HCT116 (cell line): ENCODE measurements at regions not wholly inside any gene's neighbourhood (a gene's known extent, or its start where the extent isn't known, plus 50 kb on each side); places are given as distances from the start of the nearest gene placed in this dataset.

Experiments used
- ATAC-seq: fragments of 200-7000 bp; cut with Tn5 transposase; 2 replicates; pipeline ENCODE4 v1.9.1; 2020; ENCODE audit warnings: mild to moderate bottlenecking, moderate library complexity
- BruUV-seq: library from RNA; stranded (reverse); fragments of 400-500 nt; replicated peaks from 2 replicates; lab custom pipeline; 2021; lab: Mats Ljungman, UMichigan
- CTCF ChIA-PET: fragments of 300-600 bp; sonication (Branson Sonifier 250); formaldehyde crosslinking; loops from one replicate; lab custom pipeline; 2021; ENCODE audit warnings: antibody characterized with exemption; lab: Charles Lee
- POLR2A ChIA-PET: fragments of 300-600, 350-600 bp; sonication (Branson Sonifier 250); formaldehyde crosslinking; loops from one replicate; lab custom pipeline; 2021; ENCODE audit warnings: antibody characterized with exemption; lab: Charles Lee
- RAD21 ChIA-PET, 2 experiments: fragments of 300-600 bp; sonication (Branson Sonifier 250); formaldehyde crosslinking; loops; one replicate each; lab custom pipeline; 2023; ENCODE audit warnings: low total read pairs in 2 of 2; ENCODE audit not compliant: uncharacterized antibody in 2 of 2, unreplicated experiment in 2 of 2, low non-redundant PET in 1 of 2; lab: Charles Lee
- DNase-seq: peaks from one replicate; pipeline ENCODE4 v3.0.0-alpha.2; 2010; ENCODE audit warnings: low read depth, low spot score
- H2AFZ ChIP-seq: fragments of 200-600 bp; shearing (Covaris generic), sonication (generic); 2 replicates; pipeline ENCODE4 v1.6.1; 2017; ENCODE audit warnings: low read depth, mixed run types, mixed read lengths, antibody characterized with exemption, low read length; ENCODE audit not compliant: poor library complexity, severe bottlenecking
- H3K27ac ChIP-seq: 2 replicates; pipeline ENCODE4 v1.5.1; 2012; ENCODE audit warnings: low read depth, low read length
- H3K27me3 ChIP-seq: fragments of 200-600 bp; sonication (generic); 2 replicates; pipeline ENCODE4 v1.6.1; 2016; ENCODE audit warnings: mixed run types, low read length, mixed read lengths; ENCODE audit not compliant: insufficient read depth
- H3K36me3 ChIP-seq, 2 experiments: fragments of 200-500 bp in 1 of 2; fragments of 200-600 bp in 1 of 2; sonication (Bioruptor generic) in 1 of 2; sonication (generic) in 1 of 2; 2 replicates each; pipeline versions ENCODE4 v1.5.1 to v1.6.1; 2014 to 2016; ENCODE audit warnings: low read length in 2 of 2, inconsistent platforms in 1 of 2, mixed read lengths in 1 of 2, mixed run types in 1 of 2; ENCODE audit not compliant: insufficient read depth in 2 of 2, control insufficient read depth in 1 of 2
- H3K4me1 ChIP-seq, 2 experiments: fragments of 200-600 bp in 1 of 2; sonication (generic) in 1 of 2; 2 replicates each; pipeline versions ENCODE4 v1.5.1 to v1.6.1; 2012 to 2017; ENCODE audit warnings: low read length in 2 of 2, inconsistent platforms in 1 of 2, mild to moderate bottlenecking in 1 of 2, mixed read lengths in 1 of 2, mixed run types in 1 of 2, moderate library complexity in 1 of 2; ENCODE audit not compliant: insufficient read depth in 2 of 2, control insufficient read depth in 1 of 2
- H3K4me2 ChIP-seq: fragments of 200-600 bp; sonication (generic); 2 replicates; pipeline ENCODE4 v1.6.1; 2017; ENCODE audit warnings: mixed run types, low read length, mixed read lengths
- H3K4me3 ChIP-seq, 2 experiments: fragments of 200-600 bp in 1 of 2; sonication (generic) in 1 of 2; replicated peaks in 1 of 2; 2 replicates each; pipeline ENCODE4 v1.5.1; 2011 to 2016; ENCODE audit warnings: low read length in 2 of 2, control low read depth in 1 of 2, low read depth in 1 of 2, mild to moderate bottlenecking in 1 of 2, mixed read lengths in 1 of 2, mixed run types in 1 of 2
- H3K79me2 ChIP-seq: fragments of 200-600 bp; sonication (generic); 2 replicates; pipeline ENCODE4 v1.6.1; 2017; ENCODE audit warnings: mild to moderate bottlenecking, mixed run types, low read length, moderate library complexity, mixed read lengths; ENCODE audit not compliant: insufficient read depth
- H3K9ac ChIP-seq: fragments of 200-600 bp; sonication (generic); 2 replicates; pipeline ENCODE4 v1.6.1; 2016; ENCODE audit warnings: low read length, mixed read lengths
- H3K9me2 ChIP-seq: fragments of 200-600 bp; sonication (generic), shearing (Covaris generic); 2 replicates; pipeline ENCODE4 v1.6.1; 2017; ENCODE audit warnings: mixed run types, mild to moderate bottlenecking, moderate library complexity; ENCODE audit not compliant: insufficient read depth
- H3K9me3 ChIP-seq, 2 experiments: fragments of 200-500 bp in 1 of 2; fragments of 200-600 bp in 1 of 2; sonication (Bioruptor generic) in 1 of 2; sonication (generic) in 1 of 2; 2 replicates each; pipeline ENCODE4 v1.6.1; 2014 to 2017; ENCODE audit warnings: low read length in 2 of 2, mixed read lengths in 2 of 2, inconsistent platforms in 1 of 2, low read depth in 1 of 2, mild to moderate bottlenecking in 1 of 2, mixed run types in 1 of 2, moderate library complexity in 1 of 2; ENCODE audit not compliant: control insufficient read depth in 1 of 2, insufficient read depth in 1 of 2
- H4K20me1 ChIP-seq: fragments of 200-600 bp; sonication (generic), shearing (Covaris generic); 2 replicates; pipeline ENCODE4 v1.6.1; 2017; ENCODE audit warnings: mixed run types, mild to moderate bottlenecking, moderate library complexity; ENCODE audit not compliant: insufficient read depth
- EZH2phosphoT487 ChIP-seq: fragments of 200-600 bp; IDR thresholded peaks from 2 replicates; pipeline ENCODE4 v1.6.1; 2018; ENCODE audit warnings: antibody characterized with exemption, borderline replicate concordance
- POLR2A ChIP-seq: IDR thresholded peaks from 2 replicates; pipeline ENCODE4 v1.7.0; 2011; ENCODE audit warnings: borderline replicate concordance; ENCODE audit not compliant: insufficient read depth, insufficient read length; ENCODE audit errors: extremely low read depth
- SP1 ChIP-seq: IDR thresholded peaks from 2 replicates; pipeline ENCODE4 v1.6.1; 2012; ENCODE audit warnings: low read depth
- SRF ChIP-seq: IDR thresholded peaks from 2 replicates; pipeline ENCODE4 v1.6.1; 2012; ENCODE audit warnings: low read depth
- intact Hi-C: fragments of 100-400 bp; cut with micrococcal nuclease; formaldehyde crosslinking; loops from 2 replicates; pipeline ENCODE4 v1.10.0; 2022
- TF ChIP-seq, protein P1 (sequence below), 3 experiments: fragments of 200-600 bp in 1 of 3; sonication (generic) in 1 of 3; IDR thresholded peaks in 2 of 3; conservative IDR thresholded peaks in 1 of 3; 2 replicates each; pipeline ENCODE4 v1.5.1; 2012 to 2017; ENCODE audit warnings: low read depth in 2 of 3, low read length in 2 of 3, antibody characterized with exemption in 1 of 3, borderline replicate concordance in 1 of 3, control low read depth in 1 of 3, mild to moderate bottlenecking in 1 of 3, mixed read lengths in 1 of 3, mixed run types in 1 of 3, moderate library complexity in 1 of 3; ENCODE audit not compliant: insufficient read depth in 1 of 3

DNA sequence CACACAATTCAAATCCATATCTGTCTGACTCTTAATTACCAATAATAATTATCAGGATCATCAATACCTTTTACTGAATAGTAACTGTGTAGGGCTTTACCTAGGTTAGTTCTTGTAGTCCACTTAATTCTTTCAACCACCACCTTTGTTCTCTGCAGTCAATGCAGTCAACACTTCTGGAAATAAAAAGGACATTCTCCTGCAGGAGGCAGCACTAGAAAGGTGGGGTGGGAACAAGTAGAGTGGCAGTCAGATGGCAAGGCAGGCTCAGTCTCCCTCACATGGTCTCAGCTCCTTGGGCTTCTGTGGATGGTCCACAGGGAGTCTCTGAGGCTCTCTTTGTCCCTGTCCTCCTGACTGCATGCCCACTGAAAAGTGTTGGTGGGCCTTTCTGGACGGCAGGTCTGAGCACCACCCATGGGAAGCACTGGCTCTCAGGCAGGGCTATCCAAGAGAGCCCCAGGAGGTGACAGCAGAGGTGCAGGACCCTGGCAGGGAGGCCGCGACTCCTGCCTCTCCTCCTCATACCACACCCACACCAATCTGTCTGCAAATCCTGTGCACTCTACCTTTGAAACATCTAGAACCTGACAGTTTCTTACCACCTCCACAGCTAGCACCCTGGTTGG lies 237.3 kb downstream of the FOXD2 start:
- POLR2A ChIA-PET = no interaction called here

DNA sequence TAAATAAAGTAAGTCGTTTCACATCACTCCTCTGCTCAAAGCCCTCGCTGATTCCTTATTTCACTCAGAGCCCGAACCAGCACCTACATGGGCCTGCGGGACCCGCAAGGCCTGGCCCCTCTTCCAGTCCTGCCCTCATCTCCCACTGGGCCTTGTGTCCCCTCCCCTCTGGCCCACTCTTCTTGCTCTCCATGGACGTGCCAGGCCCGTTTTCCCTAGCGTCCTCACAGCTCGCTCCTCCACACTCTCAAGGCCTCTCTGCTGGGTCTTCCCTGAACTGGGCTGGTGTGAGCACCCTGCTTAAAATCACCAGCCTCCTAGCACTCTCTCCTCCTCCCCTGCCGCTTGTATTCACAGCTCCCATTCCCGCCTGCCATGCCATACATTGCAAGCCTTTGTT lies 237.9 kb downstream of the FOXD2 start:
- Histone ChIP-seq H3K4me2 (no peak overlapping the region), H2AFZ (no peak overlapping the region), H3K9me2 (no peaks in the 10 kb centered on the region), H3K79me2 (no peaks in the 10 kb centered on the region), H3K9me3 (no peaks in the 10 kb centered on the region), H4K20me1 (no peaks in the 10 kb centered on the region), H3K9ac (no peak overlapping the region), H3K36me3 (no peaks in the 10 kb centered on the region), H3K27me3 (no peaks in the 10 kb centered on the region), H3K4me3 (no peak overlapping the region), H3K4me1 (no peaks in the 10 kb centered on the region), H3K27ac (no peak overlapping the region)
- no peak for TF ChIP-seq SRF
- no peak for TF ChIP-seq EZH2phosphoT487
- TF ChIP-seq POLR2A = no peak
- ChIA-PET RAD21 (no interaction called here), CTCF (no interaction called here), POLR2A (no interaction called here)
- BruUV-seq = no TSS peak
- intact Hi-C loops = no loop called here
- DNase-seq = no peak
- no peak for ATAC-seq

More for the DNA sequence above, 237.3 kb downstream of the FOXD2 start:
- Histone ChIP-seq H3K9me2 (no peaks in the 10 kb centered on the region), H3K27me3 (no peaks in the 10 kb centered on the region), H4K20me1 (no peaks in the 10 kb centered on the region), H3K27ac (no peak overlapping the region), H3K4me3 (no peak overlapping the region), H3K9ac (no peak overlapping the region), H3K36me3 (no peaks in the 10 kb centered on the region), H3K79me2 (no peaks in the 10 kb centered on the region), H2AFZ (no peak overlapping the region), H3K4me1 (no peaks in the 10 kb centered on the region), H3K9me3 (no peaks in the 10 kb centered on the region), H3K4me2 (no peak overlapping the region)
- ChIA-PET RAD21 (no interaction called here), CTCF (no interaction called here)
- no TSS peak for BruUV-seq
- DNase-seq (no peak), ATAC-seq (peak; percentile 57; the same call in 1 of the 2 replicates)
- TF ChIP-seq POLR2A = no peak
- TF ChIP-seq SP1 = no peak
- TF ChIP-seq, protein P1, sequence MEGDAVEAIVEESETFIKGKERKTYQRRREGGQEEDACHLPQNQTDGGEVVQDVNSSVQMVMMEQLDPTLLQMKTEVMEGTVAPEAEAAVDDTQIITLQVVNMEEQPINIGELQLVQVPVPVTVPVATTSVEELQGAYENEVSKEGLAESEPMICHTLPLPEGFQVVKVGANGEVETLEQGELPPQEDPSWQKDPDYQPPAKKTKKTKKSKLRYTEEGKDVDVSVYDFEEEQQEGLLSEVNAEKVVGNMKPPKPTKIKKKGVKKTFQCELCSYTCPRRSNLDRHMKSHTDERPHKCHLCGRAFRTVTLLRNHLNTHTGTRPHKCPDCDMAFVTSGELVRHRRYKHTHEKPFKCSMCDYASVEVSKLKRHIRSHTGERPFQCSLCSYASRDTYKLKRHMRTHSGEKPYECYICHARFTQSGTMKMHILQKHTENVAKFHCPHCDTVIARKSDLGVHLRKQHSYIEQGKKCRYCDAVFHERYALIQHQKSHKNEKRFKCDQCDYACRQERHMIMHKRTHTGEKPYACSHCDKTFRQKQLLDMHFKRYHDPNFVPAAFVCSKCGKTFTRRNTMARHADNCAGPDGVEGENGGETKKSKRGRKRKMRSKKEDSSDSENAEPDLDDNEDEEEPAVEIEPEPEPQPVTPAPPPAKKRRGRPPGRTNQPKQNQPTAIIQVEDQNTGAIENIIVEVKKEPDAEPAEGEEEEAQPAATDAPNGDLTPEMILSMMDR (IDR thresholded peaks at IDR 0.05 in 2 of 3, conservative IDR thresholded peaks at IDR 0.05 in 1 of 3; ENCODE audit: borderline replicate concordance in 1 of 3, insufficient read depth in 1 of 3, low read depth in 2 of 3, low read length in 2 of 3) = peak in 2 of 3 experiments; percentile 11 to 14; a peak in 2 of 6 replicates
- intact Hi-C loops = no loop called here
